GM19455 (cell line): ENCODE measurements at regions not wholly inside any gene's neighbourhood (a gene's known extent, or its start where the extent isn't known, plus 50 kb on each side); places are given as distances from the start of the nearest gene placed in this dataset.

ENCODE experiments used
- ATAC-seq: cut with Tn5 transposase; IDR thresholded peaks from one replicate; pipeline ENCODE4 v1.9.1; 2021; ENCODE audit not compliant: unreplicated experiment

- ATAC-seq: no peak
Observed at GRCh38 chr3:117287602-117288001, 578.0 kb downstream of the TUSC7 start.

GRCh38 chr3:117291476-117291875 is 581.9 kb downstream of the TUSC7 start:
- no peak for ATAC-seq

GRCh38 chr3:117297065-117297464 is 587.5 kb downstream of the TUSC7 start:
- no peak for ATAC-seq

- ATAC-seq: no peak
Observed at GRCh38 chr3:117297541-117297940, 588.0 kb downstream of the TUSC7 start.

- ATAC-seq: no peak
Observed at GRCh38 chr3:117298273-117298672, 588.7 kb downstream of the TUSC7 start.

- no peak for ATAC-seq
Observed at GRCh38 chr3:117302428-117302827, 592.8 kb downstream of the TUSC7 start.

- no peak for ATAC-seq
Observed at GRCh38 chr3:117303443-117303842, 593.9 kb downstream of the TUSC7 start.

GRCh38 chr3:117304681-117305080 is 595.1 kb downstream of the TUSC7 start:
- ATAC-seq: no peak

- no peak for ATAC-seq
Observed at GRCh38 chr3:117305681-117306080, 596.1 kb downstream of the TUSC7 start.

- no peak for ATAC-seq
Observed at GRCh38 chr3:117306299-117306698, 596.7 kb downstream of the TUSC7 start.

- ATAC-seq: no peak
Observed at GRCh38 chr3:117308353-117308752, 598.8 kb downstream of the TUSC7 start.

- ATAC-seq: no peak
Observed at GRCh38 chr3:117308756-117309155, 599.2 kb downstream of the TUSC7 start.

- no peak for ATAC-seq
Observed at GRCh38 chr3:117310536-117310935, 601.0 kb downstream of the TUSC7 start.

GRCh38 chr3:117314441-117315150 is 605.0 kb downstream of the TUSC7 start:
- no peak for ATAC-seq

GRCh38 chr3:117322866-117323265 is 613.3 kb downstream of the TUSC7 start:
- ATAC-seq: no peak

- no peak for ATAC-seq
Observed at GRCh38 chr3:117346901-117347300, 637.3 kb downstream of the TUSC7 start.

- ATAC-seq: no peak
Observed at GRCh38 chr3:117348884-117349283, 639.3 kb downstream of the TUSC7 start.

GRCh38 chr3:117349566-117349965 is 640.0 kb downstream of the TUSC7 start:
- no peak for ATAC-seq

GRCh38 chr3:117350371-117350770 is 640.8 kb downstream of the TUSC7 start:
- no peak for ATAC-seq

GRCh38 chr3:117355566-117355965 is 646.0 kb downstream of the TUSC7 start:
- no peak for ATAC-seq

- no peak for ATAC-seq
Observed at GRCh38 chr3:117356091-117356705, 646.6 kb downstream of the TUSC7 start.

GRCh38 chr3:117358717-117359314 is 649.2 kb downstream of the TUSC7 start:
- no peak for ATAC-seq
